GM18517 (cell line): ENCODE measurements at regions not wholly inside any gene's neighbourhood (a gene's known extent, or its start where the extent isn't known, plus 50 kb on each side); places are given as distances from the start of the nearest gene placed in this dataset.

ENCODE experiments used
- ATAC-seq: cut with Tn5 transposase; IDR thresholded peaks from one replicate; pipeline ENCODE4 v1.9.1; 2021; ENCODE audit warnings: mild to moderate bottlenecking, moderate library complexity; ENCODE audit not compliant: unreplicated experiment

DNA sequence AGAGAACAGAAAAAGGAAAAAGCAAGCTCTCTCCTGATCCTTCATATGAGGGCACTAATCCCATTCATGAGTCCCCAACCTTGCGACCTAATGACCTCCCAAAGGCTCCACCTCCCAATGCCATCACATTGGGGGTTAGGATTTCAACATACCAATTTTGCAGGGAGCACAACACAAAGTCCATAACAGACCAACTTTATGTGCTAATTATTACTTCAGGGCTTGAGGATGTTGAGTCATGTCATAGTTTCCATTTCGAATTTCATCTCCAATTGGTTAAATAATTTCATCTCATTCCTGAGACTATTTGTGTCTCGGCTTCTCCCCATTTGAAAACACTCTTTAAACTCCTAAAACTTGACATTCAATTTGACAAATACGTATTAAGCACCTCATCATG, 69.9 kb upstream of the KLF7 start:
- no peak for ATAC-seq

DNA sequence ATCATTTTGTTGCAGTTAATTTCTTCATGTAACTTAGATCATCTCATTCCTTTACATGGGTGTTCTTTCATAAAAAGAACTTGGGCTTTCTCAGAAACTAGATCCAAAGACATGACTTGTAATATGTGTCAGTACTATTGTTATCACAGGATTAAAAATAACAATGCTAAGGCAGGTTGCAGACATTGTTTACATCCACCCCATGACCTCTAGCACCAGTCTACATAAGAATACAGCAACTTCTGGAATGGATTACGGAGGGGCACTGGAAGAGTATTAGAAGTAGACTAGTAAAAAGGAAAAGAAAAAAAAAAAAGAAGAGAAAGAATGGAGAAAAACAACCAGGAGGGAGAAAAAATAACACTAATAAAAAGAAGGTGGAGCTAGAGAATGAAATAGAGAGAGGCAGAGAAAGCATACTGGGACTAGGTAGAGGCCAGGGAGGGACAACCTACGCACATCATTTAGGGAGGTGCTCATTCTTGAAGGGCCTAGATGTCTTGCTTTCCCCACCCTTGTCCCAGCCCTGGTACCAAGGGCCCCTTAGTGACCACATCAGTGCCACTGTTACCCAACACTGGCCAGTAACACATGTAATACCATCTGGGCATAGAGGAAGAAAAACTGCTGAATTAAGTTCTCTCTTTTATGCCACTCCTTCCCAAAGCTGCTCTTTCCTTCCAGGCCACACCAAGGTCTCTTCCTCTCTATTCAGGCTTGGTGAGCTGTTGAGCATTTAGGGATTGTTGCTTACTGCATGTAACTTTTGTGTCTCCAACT, 70.6 kb upstream of the KLF7 start:
- no peak for ATAC-seq

DNA sequence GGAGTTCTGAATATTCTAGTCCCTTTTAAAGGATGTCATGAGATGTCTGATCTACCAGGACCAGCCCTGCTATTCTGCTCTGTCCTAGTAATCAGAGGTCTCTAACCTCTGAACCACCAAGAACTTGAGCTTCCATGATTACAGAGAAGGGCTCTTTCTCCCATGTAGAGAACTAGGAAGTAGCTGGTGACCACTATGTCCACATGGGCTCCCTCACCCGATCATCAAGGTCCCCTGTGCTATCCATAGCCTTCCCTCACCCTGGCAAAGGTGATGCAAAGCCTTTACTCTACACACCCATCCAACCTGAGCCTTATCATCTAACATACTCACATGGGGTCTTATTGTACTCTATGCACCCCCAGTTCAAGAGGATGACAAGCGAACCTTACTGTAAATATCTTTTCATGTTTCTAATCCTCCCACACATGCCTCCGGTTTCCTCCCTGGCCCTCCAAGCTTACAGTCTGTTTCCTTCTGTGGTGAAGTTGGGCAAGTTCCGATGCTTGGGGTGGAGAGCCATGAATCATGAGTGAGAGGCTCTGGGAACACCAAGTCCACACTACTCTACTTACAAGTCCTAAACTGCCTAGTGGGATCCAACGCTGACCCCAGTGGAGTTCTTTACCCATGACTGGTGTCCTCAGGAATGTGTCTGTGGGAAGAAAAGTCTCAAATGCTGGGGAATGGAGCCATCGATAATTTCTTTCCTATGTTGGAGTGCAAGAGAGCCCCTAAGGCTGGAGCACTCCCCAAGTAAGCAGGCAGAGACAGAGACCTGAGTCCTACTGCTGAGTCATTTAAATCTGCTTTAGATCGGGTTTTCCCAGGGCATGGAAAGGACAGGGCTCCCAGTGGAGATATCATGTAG, 73.3 kb upstream of the KLF7 start:
- no peak for ATAC-seq

DNA sequence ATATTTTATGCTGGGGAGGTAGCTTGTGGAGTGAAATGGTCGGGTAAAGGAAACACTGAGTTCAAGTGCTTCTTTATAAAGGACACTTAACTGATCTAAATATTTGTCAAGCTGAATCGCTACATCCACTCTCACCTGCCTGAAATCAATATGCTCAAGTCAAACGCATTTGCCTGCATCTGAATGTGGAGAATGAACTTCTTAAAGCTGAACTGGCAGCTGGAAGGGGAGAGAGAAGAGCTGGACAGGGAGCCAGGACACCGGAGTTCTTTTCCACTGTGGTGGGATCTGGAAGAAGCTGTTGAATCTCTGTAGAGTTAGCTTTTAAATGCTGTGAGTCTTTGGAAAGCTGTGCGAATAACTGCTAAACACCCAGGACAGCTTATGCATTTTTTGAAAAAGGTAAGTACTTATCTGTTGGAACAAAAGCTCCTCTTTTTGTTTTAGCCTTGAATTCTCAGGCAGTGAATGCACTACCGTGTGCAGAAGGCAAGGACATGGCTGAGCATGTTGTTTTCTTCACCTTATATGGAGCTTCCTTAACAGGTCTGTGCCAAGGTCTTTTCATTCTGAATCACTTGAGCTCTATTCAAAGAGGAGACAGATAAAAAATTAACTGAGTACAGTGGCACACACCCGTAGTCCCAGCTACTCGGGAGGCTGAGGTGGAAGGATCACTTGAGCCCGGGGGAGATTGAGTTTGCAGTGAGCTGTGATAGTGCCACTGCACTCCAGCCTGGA, 74.2 kb upstream of the KLF7 start:
- ATAC-seq: no peak

DNA sequence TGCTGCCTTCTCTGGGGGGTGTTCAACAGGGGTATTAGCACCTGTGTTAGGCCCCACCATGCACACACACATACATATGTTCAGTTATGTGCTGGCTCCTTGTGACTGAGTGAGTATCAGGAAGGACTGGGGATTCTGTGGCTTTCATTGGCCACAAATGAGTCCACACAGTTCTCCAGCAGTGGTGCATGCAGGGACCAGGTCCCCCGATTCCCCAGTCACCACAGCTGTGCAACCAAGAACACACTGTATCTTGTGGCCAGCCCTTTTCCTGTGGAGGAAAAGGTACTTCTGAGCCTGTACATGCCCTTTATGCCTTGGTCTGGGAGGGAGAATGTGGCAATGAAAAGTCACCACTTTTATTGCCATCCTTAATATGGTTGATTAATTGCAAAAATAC, 74.9 kb upstream of the KLF7 start:
- ATAC-seq: no peak

DNA sequence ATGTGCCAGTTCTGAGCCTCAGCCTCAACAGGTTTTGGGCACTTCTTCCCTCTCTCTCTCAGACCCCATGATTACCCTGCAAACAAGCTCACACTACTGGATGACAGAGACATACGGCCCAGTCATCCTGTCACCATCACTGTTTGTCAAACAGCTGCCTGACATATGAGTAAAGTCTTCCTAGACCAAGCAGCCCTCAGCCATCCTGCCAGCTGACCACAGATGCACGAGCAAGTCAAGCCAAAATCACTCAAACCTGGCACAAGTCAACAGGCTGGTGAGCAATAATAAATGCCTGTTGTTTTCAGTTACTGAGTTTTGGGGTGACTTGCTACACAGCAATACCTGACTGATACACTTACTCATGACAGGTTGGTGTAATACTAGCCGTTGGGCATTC, 75.5 kb upstream of the KLF7 start:
- no peak for ATAC-seq

DNA sequence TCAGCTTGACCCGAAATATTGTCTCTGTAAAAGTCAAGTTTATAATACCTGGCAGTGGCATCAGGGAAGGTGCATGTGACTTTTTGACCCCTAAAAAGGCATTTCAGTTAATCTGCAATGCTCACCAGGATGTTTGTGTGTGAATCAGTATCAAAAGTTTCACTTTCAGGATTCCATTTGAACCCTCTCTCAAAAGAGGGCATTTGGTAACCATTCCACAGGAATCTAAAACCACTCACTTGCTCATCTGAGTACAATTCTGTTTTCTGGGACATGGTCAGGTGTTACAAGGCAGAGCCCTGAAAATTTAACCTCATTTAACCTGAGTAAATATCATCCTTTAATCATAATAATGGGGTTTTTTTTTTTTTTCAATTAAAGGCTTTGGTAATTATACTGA, 77.9 kb upstream of the KLF7 start:
- ATAC-seq: no peak

DNA sequence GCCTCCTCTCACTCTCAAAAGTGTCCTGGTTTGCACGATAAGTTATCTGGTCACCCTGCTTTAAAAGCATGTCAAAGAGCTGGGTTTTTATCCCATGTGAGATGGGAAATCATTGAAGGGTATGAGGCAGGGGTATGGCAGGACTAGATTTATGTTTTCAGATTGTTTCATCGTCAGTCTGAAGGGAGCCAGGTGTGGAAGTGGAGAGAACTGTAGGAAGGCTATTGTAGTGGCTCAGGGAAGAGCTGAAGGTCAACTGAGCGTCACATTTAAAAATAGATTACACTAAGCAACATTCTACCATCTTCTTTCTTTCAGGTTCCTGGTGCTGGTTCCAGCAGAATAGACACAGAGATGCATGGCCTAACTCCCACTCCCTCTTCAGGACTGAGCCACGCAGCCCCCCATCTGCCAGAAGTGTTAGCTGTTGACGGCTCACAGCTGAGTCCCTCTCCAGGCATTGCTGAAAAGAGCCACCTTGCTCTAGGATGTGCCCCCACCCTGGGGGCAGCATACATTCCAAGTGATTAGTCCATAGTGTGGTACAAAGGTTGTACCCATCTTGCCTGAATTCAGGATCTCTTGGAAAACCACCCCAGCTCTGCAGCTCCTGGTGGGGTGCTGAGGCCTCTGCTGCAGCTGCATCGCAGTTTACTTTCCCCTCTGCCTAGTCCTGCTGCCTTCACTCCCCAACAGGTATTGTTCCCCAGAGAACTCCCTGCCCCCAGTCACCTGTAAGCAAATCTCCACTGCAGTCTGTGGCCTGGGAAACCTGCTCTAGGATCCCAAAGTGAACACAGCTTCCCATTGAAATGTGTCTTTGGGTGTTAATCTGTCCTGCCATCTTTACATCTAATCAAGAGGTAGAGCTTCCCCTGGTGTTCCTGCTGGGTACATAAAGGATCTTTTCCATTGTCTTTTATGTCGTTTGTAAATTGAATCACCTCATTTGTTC, 79.5 kb upstream of the KLF7 start:
- ATAC-seq: no peak

DNA sequence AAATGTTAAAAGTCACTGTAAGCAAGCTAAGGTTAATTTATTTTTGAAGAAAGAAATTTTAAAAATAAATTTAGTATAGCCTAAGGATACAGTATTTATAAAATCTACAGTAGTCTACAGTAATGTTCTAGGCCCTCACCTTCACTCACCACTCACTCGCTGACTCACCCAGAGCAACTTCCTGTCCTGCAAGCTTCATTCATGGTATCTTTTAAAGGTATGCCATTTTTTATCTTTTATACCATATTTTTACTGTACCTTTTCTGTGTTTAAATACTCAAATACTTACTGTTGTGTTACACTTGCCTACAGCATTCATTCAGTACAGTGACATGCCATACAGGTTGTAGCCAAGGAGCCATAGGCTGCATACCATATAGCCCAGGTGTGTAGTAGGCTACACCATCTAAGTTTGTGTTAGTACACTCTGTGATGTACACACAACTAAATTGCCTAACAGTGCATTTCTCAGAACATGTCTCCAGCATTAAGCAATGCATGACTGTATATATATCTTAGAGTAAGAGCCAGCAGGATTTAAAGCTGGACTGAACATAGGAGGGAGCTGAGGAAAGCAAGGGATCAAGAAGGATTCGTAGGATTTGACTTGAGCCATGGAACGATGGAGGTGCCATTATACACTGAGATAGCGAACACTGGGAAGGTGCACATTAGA, 83.1 kb upstream of the KLF7 start:
- no peak for ATAC-seq

DNA sequence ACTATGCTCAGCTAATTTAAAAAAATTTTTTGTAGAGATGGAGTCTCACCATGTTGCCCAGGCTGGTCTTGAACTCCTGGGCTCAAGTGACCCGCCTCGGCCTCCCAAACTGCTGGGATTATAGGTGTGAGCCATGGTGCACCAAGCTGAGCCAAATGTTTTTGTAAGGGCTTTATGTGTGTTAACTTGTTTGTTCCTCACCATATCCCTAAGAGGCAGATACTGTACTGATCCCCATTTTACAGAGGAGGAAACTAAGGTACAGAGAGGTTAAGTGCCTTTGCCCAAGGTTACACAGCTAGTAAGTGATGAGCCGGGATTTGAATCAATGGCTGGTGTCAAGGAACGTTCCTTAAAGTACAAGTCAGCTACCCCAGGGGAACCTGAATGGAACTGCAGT, 85.3 kb upstream of the KLF7 start:
- ATAC-seq: no peak

DNA sequence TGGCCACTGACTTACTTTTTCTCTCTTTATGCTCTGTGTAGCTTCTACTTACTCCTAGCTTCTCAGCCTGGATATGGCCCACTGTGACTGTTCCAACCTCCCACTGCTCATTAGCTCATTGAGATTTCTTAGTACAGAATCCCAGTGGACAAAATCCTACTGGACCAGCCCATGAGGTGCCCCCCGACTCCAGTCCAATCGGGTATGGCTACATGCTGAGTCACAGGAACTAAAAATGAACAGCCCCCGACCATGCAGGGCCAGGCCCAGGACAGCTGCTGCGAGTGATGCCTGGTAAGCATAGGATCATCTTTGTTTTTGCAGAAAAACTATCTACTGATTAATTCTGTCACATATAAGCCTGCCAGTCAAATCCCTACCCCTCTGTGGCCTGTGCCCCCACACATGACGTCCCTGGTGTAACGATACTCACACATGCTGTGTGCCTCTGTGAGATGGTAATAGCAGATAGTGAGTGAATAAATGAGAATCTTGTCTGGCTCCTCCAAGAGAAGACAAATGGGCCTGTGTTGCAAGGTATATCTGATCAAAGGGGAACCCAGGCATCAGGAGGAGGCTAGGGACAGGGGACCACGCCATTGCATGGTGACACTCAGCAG, 85.9 kb upstream of the KLF7 start:
- no peak for ATAC-seq

DNA sequence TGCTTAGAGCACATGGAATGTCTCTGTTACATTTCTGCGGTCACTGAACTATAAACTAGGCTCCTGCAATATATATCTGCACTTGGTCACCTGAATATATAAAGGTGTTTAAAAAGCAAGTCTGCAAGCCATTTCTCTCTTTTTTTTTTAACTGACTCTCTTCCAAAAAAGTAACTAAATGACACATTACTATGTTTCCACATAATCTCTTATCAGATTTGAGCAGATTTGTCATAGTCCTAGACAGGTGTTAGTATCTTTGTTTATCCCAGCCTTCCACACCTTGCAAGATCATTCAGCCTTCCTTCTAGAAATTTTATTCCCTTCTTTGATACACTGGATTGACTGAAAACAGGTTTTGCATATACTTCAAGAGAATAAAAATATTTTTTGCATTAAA, 86.7 kb upstream of the KLF7 start:
- no peak for ATAC-seq

DNA sequence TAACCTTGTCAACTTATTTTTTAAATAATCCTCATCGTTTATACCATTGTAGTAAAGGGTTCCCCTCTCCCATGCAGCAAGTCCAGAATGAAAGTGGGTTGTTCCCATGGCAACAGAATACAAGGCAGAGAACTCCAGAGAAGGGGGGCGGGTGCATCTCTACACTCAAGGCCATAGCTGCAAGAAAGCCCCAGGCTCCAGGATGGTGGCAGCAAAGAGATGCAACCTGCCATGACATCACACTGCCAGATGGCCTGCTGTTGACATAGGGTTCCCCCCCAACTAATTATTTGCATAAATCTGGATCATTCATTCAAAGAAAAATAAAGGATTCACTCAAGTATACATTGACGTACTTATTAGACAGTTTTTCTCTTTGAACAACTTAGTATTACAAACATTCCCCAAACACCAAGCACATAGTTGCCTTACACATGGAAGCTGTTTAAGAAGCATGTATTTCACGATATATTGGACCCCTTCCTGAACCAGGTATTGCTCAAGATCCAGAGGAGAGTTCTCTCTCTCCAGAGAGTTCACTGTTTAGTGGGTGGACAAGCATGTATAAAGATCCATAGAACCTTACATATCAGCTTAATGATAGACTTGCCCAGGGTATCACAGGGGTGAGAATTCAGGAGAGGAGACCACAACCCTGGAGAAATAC, 87.4 kb upstream of the KLF7 start:
- no peak for ATAC-seq

DNA sequence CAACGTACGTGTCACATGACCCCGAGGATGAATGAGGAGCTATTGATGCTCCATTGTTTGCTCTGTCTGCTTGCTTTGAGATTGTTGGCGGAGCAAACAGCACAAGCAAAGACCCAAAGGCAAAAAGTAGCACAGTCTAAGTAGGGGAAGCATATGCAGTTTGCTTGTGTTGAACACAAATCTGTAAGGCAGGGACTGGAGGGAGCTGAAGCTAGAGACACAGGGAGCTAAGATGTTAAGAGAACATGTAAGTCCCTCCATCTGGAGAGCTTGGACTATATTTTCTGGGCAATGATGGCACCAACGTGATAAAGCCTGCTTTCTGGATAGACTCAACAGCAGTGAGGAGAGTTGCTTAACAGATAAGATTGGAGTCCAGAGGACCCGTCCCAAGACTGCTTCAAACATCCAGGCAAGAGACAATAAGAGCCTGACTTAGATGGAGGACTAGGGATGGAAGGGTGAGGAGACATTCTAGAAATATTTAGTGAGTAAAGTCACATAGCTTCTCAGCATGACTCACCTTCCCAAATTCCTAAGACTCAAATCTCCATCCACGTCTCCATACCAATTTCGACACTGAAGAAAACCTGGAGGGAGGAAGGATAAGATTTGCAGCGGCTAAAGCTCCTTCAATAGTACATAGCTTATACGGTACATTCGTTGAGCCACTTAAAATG, 88.1 kb upstream of the KLF7 start:
- ATAC-seq: no peak

DNA sequence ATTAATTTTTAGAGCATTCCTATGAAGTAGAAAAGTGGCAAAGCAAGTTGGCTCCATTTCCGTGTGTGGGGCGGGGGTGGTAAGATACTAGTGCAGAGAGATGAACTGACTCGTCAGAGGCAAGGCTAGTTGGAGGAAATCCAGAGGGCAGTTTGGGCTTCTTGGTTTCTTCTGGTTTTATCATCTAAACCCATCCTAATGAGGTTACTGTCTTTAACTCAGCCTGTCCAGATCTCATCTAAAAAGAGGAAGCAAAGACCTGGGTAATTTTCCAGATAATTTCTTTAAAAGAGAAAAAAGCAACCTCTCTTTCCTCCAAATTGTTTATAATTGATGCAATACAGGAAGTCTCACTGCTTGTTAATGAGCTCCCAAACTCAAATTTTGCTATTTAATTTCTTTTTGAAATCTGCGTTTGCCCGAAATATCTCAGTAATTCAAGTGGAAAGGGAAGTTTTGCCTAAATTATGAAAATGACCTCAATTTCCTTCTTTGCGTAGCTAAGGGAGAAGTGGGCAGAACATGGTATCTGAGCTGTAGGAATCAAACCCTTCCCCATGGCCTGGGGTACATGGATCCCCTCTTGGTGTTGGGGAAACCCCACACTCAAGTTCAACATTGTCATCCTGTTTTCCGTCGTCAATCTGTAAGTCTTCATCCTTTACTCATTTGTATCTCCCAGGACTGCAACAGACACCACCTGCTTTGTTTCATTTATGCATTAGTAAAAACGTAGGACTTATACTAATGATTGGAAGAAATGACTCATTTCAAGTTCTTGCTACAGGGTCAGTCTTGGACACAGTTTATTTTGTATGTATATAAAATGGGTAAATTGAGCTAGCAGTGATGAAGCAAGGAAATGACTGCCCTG, 89.1 kb upstream of the KLF7 start:
- ATAC-seq: no peak

DNA sequence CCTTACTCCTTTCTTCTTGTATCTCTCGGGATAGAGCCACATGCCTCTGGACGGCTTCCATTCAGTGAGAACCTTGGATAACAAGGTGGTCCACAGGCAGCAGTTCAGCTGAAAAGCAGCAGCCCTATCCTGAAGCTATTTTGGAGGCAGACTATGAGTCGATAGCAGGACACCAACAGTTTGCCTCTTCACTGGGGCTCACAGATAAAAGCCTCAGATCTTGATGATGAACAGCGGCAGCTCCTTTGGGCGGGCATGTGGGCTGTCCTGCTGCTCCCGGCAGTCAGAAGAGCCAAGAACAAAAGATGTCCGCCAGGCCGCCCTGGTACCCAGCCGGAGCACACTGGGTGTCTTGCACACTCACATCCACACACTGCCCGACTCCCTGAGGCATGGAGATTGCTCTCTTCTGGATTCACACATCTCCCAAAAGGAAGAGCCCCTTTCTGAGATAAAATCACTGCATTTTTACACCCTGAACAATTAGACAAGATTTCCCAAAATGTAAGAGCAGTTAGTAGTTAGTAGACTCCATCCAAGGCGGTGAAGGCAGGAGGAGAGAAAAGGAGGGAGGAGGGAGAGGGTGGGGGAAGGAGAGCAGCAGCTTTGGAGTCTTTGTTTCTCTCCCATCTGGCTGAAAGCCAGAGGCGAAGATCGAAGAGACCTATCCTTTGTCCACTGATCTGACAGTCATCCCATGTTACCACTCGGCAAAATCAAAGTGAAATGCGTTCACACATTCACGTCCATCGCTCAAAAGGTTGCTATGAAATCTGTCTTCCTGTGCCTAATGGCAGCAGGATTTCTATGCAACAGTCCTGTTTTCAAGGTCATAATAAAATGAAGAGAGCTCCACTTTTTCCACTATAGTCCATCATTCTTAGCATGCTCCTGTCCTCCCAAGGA, 90.1 kb upstream of the KLF7 start:
- no peak for ATAC-seq
